ENCODE measurements at regions not wholly inside any gene's neighbourhood (a gene's known extent, or its start where the extent isn't known, plus 50 kb on each side); places are given as distances from the start of the nearest gene placed in this dataset.
"Not testable (repeated sequence)": the region's sequence is repeated elsewhere in the genome, so short reads cannot be mapped to it uniquely, and the experiment has no call there.

DNA sequence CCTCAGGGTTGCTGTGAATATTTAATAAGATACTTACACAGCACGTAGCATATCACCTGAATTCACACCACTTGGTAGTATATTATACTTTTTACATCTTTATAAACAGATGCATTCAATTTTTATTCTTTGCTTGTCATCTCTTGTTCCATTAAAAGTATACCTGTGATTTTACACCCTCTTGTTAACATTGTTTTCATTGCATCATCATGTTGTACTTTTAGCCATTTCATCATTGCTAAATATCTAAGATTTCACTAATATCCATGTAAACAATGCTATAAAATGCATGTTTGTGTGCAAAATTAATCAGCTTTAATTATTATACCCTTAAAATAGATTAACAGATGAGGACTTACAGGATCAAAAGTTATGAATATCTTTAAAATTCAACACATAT, 155.3 kb downstream of the MEX3B start:
- POLR2A ChIA-PET, result no interaction called here
- CTCF ChIA-PET, result no interaction called here
- ATAC-seq (no peak), DNase-seq (no peak)
- Mint-ChIP-seq H3K27ac (no peak overlapping the region), H3K36me3 (ENCODE audit: low read depth) (no peaks in the 10 kb centered on the region), H3K27me3 (ENCODE audit: low read depth) (peaks cover 3% of the 10 kb centered on the region), H3K4me1 (ENCODE audit: low read depth) (no peaks in the 10 kb centered on the region), H3K9me3 (ENCODE audit: insufficient read depth) (no peaks in the 10 kb centered on the region), H3K4me3 (no peak overlapping the region)

DNA sequence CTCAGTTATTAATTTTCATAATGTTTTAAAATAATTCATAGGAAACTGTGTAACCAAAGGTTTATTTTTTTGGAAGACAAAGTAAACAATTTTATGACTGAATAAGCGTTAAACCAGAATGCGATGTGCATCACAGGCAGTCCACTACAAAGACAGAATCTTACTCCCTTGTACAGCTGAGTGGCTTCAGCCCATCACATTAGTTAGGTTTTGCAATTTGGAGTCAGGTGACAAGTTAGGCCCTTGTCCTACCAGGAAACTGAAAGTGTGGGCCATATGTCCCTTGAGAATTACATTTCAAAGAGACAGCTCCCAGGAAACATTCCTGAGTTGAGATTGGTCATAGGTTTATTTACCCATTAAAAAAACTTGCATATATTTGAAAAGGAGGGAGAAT, 156.3 kb downstream of the MEX3B start:
- DNase-seq (no peak), ATAC-seq (no peak)
- H3K4me1 Mint-ChIP-seq (ENCODE audit: low read depth), result no peaks in the 10 kb centered on the region
- peaks cover 3% of the 10 kb centered on the region for H3K27me3 Mint-ChIP-seq (ENCODE audit: low read depth)
- H3K36me3 Mint-ChIP-seq (ENCODE audit: low read depth), result no peaks in the 10 kb centered on the region
- H3K9me3 Mint-ChIP-seq (ENCODE audit: insufficient read depth), result no peaks in the 10 kb centered on the region
- no peak overlapping the region for H3K27ac Mint-ChIP-seq
- CTCF ChIA-PET, result interaction anchor here (0.6 kb wide), 1 partner anchor 814 kb away, joined by 3 read pairs; no protein-coding TSS in a partner anchor
- no peak overlapping the region for H3K4me3 Mint-ChIP-seq
- POLR2A ChIA-PET, result no interaction called here

DNA sequence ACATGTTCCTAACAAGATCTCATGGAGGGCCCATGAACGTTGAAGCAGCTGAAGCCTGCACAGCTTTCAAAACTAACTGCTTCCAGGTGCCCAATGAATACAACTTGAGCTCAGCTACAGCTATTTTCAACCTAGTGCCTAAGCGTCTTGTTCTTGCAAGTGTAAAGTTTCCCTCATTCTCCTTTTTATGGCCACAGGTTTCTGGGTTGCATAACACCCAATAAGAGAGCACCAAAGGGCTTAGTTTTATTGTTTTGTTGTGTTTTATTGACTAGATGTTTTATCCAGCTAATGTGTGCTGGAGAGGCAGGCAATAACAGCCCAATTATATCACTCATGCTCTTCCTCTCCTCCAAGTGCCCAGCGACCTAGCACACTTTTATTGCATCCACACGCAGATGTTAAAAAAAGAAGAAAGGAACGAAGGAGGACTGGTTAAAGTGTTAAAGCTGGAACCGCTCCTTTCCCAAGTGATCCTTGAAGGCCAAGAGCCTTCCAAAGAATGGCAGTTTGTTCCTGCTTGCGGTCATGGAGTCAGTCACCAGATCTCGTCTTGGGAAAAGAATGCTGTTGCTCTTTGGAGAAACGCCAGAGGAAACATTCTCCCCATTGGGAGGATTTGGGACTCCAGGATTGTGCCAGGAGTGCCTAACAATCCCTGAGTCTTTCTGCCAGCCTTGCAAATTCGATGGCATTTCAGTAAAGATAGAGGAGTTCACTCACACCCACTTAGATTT, 156.9 kb downstream of the MEX3B start:
- ATAC-seq, result no peak
- DNase-seq, result no peak
- Mint-ChIP-seq H3K4me3 (no peak overlapping the region), H3K36me3 (ENCODE audit: low read depth) (no peaks in the 10 kb centered on the region), H3K27me3 (ENCODE audit: low read depth) (peaks cover 3% of the 10 kb centered on the region), H3K27ac (no peak overlapping the region), H3K9me3 (ENCODE audit: insufficient read depth) (no peaks in the 10 kb centered on the region), H3K4me1 (ENCODE audit: low read depth) (no peaks in the 10 kb centered on the region)
- CTCF ChIA-PET, result interaction anchor here (0.6 kb wide), 1 partner anchor 813 kb away, joined by 3 read pairs; no protein-coding TSS in a partner anchor
- POLR2A ChIA-PET, result no interaction called here

DNA sequence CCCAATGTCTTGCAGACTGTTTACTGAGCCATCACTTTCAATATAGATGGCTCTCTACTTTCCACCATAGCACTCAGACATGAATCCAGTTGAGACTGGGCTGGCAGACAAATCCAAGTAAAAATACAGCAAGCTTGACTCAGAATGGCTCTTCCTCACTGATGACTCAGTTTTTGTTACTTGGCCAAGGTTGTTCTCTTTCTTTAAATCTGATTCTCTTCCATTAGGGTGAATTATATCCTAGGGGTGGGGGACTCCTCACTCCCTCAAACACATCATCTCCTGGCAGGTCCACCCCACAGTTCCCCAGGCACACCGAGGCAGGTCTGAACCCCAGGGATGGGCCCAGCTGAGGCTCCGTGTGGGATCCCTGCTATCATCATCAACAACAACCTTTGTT, 157.9 kb downstream of the MEX3B start:
- peaks cover 3% of the 10 kb centered on the region for H3K27me3 Mint-ChIP-seq (ENCODE audit: low read depth)
- CTCF ChIA-PET, result no interaction called here
- DNase-seq (no peak), ATAC-seq (no peak)
- no peak overlapping the region for H3K4me3 Mint-ChIP-seq
- H3K36me3 Mint-ChIP-seq (ENCODE audit: low read depth), result no peaks in the 10 kb centered on the region
- no peak overlapping the region for H3K27ac Mint-ChIP-seq
- no peaks in the 10 kb centered on the region for H3K4me1 Mint-ChIP-seq (ENCODE audit: low read depth)
- POLR2A ChIA-PET, result no interaction called here
- H3K9me3 Mint-ChIP-seq (ENCODE audit: insufficient read depth), result no peaks in the 10 kb centered on the region

DNA sequence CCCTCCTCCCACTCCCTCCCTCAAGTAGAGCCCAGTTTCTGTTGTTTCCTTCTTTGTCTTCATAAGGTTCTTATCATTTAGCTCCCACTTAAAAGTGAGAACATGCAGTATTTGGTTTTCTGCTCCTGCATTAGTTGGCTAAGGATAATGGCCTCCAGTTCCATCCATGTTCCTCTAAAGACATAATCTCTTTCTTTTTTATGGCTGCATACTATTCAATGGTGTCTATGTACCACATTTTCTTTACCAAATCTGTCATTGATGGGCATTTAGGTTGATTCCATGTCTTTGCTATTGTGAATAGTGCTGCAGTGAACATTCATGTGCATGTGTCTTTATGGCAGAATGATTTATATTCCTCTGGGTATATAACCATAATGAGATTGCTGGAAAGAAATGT, 158.6 kb downstream of the MEX3B start:
- H3K27ac Mint-ChIP-seq; H3K9me3 Mint-ChIP-seq (ENCODE audit: insufficient read depth); DNase-seq; H3K4me3 Mint-ChIP-seq; H3K4me1 Mint-ChIP-seq (ENCODE audit: low read depth); H3K36me3 Mint-ChIP-seq (ENCODE audit: low read depth); POLR2A ChIA-PET; CTCF ChIA-PET; H3K27me3 Mint-ChIP-seq (ENCODE audit: low read depth); ATAC-seq: not testable (repeated sequence)

DNA sequence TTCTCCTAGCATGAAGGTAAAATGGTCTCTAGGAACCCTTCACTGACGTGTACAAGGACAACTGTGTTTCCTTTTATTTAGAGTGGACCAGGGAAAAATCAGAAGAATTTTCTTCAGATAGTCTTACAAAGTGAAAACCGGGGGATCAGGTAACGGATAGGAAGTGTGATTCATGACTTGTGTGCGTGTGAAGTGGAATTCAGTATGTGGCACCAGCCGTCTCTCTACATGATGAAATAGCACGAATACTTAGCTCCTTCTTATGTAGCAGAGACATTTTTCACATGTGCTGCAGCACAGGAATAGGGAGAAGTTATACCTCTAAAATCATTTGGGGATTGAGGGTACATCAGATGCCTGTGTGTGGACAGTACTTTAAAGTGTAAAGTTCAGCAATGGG, 159.2 kb downstream of the MEX3B start:
- no peaks in the 10 kb centered on the region for H3K4me1 Mint-ChIP-seq (ENCODE audit: low read depth)
- CTCF ChIA-PET, result no interaction called here
- no peak overlapping the region for H3K4me3 Mint-ChIP-seq
- no peak for ATAC-seq
- no peak overlapping the region for H3K27ac Mint-ChIP-seq
- H3K9me3 Mint-ChIP-seq (ENCODE audit: insufficient read depth), result no peaks in the 10 kb centered on the region
- POLR2A ChIA-PET, result no interaction called here
- no peaks in the 10 kb centered on the region for H3K36me3 Mint-ChIP-seq (ENCODE audit: low read depth)
- peaks cover 6% of the 10 kb centered on the region for H3K27me3 Mint-ChIP-seq (ENCODE audit: low read depth)
- DNase-seq, result no peak

DNA sequence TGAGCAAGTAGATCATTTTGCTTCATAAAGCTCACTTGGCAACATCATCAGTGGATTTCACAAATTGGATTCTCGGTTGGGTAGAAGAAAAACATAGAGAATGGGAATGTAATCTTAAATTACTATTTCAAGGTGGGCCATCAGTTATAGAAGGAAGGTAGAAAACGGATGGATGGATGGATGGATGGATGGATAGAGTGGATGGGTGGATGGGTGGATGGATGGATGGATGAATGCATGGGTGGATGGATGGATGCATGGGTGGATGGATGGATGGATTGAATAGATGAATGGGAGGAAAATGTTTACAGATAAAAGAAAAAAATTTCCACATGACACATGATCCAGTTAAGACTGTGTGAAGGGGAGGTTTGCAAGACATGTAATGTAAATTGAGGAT, 159.7 kb downstream of the MEX3B start:
- peaks cover 6% of the 10 kb centered on the region for H3K27me3 Mint-ChIP-seq (ENCODE audit: low read depth)
- ChIA-PET POLR2A (no interaction called here), CTCF (no interaction called here)
- no peak overlapping the region for H3K4me3 Mint-ChIP-seq
- no peaks in the 10 kb centered on the region for H3K36me3 Mint-ChIP-seq (ENCODE audit: low read depth)
- no peak overlapping the region for H3K27ac Mint-ChIP-seq
- H3K4me1 Mint-ChIP-seq (ENCODE audit: low read depth), result no peaks in the 10 kb centered on the region
- ATAC-seq (no peak), DNase-seq (no peak)
- no peaks in the 10 kb centered on the region for H3K9me3 Mint-ChIP-seq (ENCODE audit: insufficient read depth)

DNA sequence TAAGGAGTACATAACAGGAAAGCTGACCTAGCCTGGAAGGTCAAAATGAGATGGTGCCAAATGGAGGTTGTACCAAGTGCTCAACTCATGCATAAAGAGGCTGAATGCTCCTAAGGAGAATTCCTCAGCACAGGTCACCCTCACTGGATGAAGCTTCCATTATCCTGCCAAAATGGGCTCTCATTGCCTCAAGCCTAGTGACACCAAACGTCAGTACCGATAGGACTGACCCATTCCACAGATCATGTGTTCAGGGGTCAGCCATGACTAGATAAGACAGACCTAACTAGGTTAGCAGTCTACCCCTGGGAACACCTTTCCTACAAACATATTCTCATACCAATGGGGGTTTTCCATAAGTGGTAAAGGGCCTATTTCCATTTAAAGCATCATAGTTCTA, 160.7 kb downstream of the MEX3B start:
- CTCF ChIA-PET, result no interaction called here
- Mint-ChIP-seq H3K27me3 (ENCODE audit: low read depth) (peaks cover 6% of the 10 kb centered on the region), H3K4me3 (no peak overlapping the region), H3K9me3 (ENCODE audit: insufficient read depth) (no peaks in the 10 kb centered on the region), H3K36me3 (ENCODE audit: low read depth) (no peaks in the 10 kb centered on the region), H3K4me1 (ENCODE audit: low read depth) (no peaks in the 10 kb centered on the region), H3K27ac (no peak overlapping the region)
- no peak for DNase-seq
- POLR2A ChIA-PET, result no interaction called here
- ATAC-seq, result no peak

DNA sequence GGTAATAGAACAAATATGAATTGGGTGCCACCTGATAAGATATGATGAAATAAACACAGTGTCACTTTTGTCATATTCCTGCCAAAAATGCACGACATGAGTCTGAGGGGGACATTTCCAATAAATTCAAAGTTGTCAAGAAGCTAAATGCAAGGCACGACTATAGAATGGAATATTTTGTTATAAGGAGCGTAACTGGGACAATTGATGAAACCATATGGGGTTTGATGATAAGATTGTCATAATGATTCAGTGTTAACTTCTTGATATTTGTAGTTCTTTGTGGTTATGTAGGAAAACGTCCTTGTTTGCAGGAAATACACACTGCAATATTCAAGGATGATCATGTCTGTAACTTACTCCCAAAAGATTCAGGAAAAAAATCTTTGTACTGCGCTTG, 163.3 kb downstream of the MEX3B start:
- Mint-ChIP-seq H3K4me1 (ENCODE audit: low read depth) (no peaks in the 10 kb centered on the region), H3K27me3 (ENCODE audit: low read depth) (peaks cover 6% of the 10 kb centered on the region), H3K4me3 (no peak overlapping the region), H3K27ac (no peak overlapping the region), H3K36me3 (ENCODE audit: low read depth) (no peaks in the 10 kb centered on the region), H3K9me3 (ENCODE audit: insufficient read depth) (no peaks in the 10 kb centered on the region)
- ATAC-seq (no peak), DNase-seq (no peak)
- CTCF ChIA-PET, result no interaction called here
- POLR2A ChIA-PET, result no interaction called here

DNA sequence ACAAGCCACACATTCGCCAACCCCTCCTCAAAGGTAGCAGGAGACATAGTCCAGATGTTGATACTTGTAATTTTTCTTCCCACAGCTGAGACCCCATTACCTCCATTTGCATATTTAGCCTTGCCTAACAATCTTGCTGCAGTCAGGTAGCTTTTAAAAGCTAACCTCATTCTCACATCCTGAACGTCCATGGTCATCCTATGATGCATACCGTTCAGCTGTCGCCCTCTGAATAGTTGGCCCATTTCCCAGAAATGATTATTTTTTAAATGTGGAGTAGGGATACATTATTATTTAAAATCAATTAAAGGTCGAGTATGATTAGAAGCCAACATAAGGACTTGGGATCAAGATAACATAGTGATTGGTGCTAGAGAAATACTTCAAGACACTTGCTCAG, 165.0 kb downstream of the MEX3B start:
- H3K9me3 Mint-ChIP-seq (ENCODE audit: insufficient read depth), result peaks cover 3% of the 10 kb centered on the region

DNA sequence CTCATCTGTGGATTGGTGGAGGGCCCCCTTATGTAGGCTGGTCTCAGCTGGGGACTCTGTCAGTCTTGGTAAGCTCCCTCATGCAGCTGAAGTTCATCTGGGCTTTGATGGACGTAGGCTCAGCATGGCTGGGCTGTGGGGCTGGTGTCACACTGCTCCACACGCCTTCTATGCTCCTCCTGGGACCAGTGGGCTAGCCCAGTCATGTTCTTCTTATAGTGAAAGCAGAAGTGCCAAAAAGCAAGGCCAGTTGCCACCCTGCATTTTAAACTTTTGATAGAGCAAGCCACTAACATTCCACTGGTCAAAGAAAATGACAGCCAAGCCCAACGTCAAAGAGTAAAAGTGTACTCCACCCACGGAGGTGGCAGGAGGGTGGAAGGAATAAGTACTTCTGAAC, 165.5 kb downstream of the MEX3B start:
- H3K9me3 Mint-ChIP-seq (ENCODE audit: insufficient read depth), result peaks cover 3% of the 10 kb centered on the region
- ChIA-PET CTCF (no interaction called here), POLR2A (no interaction called here)
- ATAC-seq (no peak), DNase-seq (no peak)
- no peak overlapping the region for H3K4me3 Mint-ChIP-seq
- no peaks in the 10 kb centered on the region for H3K36me3 Mint-ChIP-seq (ENCODE audit: low read depth)
- H3K27me3 Mint-ChIP-seq (ENCODE audit: low read depth), result peaks cover 3% of the 10 kb centered on the region
- no peaks in the 10 kb centered on the region for H3K4me1 Mint-ChIP-seq (ENCODE audit: low read depth)
- no peak overlapping the region for H3K27ac Mint-ChIP-seq

More for the DNA sequence above, 165.0 kb downstream of the MEX3B start:
- DNase-seq (no peak), ATAC-seq (no peak)
- Mint-ChIP-seq H3K27ac (no peak overlapping the region), H3K4me3 (no peak overlapping the region), H3K27me3 (ENCODE audit: low read depth) (peaks cover 3% of the 10 kb centered on the region), H3K4me1 (ENCODE audit: low read depth) (no peaks in the 10 kb centered on the region), H3K36me3 (ENCODE audit: low read depth) (no peaks in the 10 kb centered on the region)
- POLR2A ChIA-PET, result no interaction called here
- CTCF ChIA-PET, result no interaction called here

DNA sequence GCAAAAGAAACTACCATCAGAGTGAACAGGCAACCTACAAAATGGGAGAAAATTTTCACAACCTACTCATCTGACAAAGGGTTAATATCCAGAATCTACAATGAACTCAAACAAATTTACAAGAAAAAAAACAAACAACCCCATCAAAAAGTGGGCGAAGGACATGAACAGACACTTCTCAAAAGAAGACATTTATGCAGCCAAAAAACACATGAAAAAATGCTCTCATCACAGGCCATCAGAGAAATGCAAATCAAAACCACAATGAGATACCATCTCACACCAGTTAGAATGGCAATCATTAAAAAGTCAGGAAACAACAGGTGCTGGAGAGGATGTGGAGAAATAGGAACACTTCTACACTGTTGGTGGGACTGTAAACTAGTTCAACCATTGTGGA, 170.1 kb downstream of the MEX3B start:
- ATAC-seq; CTCF ChIA-PET; POLR2A ChIA-PET; DNase-seq; H3K27ac Mint-ChIP-seq; H3K9me3 Mint-ChIP-seq (ENCODE audit: insufficient read depth); H3K4me3 Mint-ChIP-seq; H3K27me3 Mint-ChIP-seq (ENCODE audit: low read depth); H3K36me3 Mint-ChIP-seq (ENCODE audit: low read depth); H3K4me1 Mint-ChIP-seq (ENCODE audit: low read depth): not testable (repeated sequence)

DNA sequence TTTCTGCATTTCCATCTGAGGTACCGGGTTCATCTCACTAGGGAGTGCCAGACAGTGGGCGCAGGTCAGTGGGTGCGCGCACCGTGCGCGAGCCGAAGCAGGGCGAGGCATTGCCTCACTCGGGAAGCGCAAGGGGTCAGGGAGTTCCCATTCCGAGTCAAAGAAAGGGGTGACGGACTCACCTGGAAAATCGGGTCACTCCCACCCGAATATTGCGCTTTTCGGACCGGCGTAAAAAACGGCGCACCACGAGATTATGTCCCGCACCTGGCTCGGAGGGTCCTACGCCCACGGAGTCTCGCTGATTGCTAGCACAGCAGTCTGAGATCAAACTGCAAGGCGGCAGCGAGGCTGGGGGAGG, 175.1 kb downstream of the MEX3B start:
- H3K27me3 Mint-ChIP-seq (ENCODE audit: low read depth); CTCF ChIA-PET; H3K36me3 Mint-ChIP-seq (ENCODE audit: low read depth); POLR2A ChIA-PET; H3K27ac Mint-ChIP-seq; ATAC-seq; DNase-seq; H3K4me3 Mint-ChIP-seq; H3K4me1 Mint-ChIP-seq (ENCODE audit: low read depth); H3K9me3 Mint-ChIP-seq (ENCODE audit: insufficient read depth): not testable (repeated sequence)

All from activated CD8-positive, alpha-beta T cell treated with anti-CD3 and anti-CD28 coated beads, Interleukin-2, amount 10 ng/mL, durations not matched to agents 7 days and 5 days (primary cell).